H1 (cell line): ENCODE measurements at regions not wholly inside any gene's neighbourhood (a gene's known extent, or its start where the extent isn't known, plus 50 kb on each side); places are given as distances from the start of the nearest gene placed in this dataset.

Source experiments
- CTCF ChIP-seq, 3 experiments: IDR thresholded peaks; 1 replicate in 2 of 3; 2 replicates in 1 of 3; pipeline versions ENCODE4 v1.5.1 to v1.6.1; 2011; ENCODE audit warnings: low read length in 3 of 3, mild to moderate bottlenecking in 3 of 3, inconsistent platforms in 2 of 3, low read depth in 1 of 3, moderate library complexity in 1 of 3; ENCODE audit not compliant: insufficient read depth in 1 of 3; ENCODE audit errors: control extremely low read depth in 1 of 3
- HDAC2 ChIP-seq, 2 experiments: fragments of 300-600 bp in 1 of 2; sonication (generic) in 1 of 2; IDR thresholded peaks; 2 replicates each; pipeline ENCODE4 v1.6.1; 2011 to 2012; ENCODE audit warnings: low read depth in 2 of 2, low read length in 2 of 2, mild to moderate bottlenecking in 2 of 2, moderate library complexity in 2 of 2, borderline replicate concordance in 1 of 2, inconsistent platforms in 1 of 2
- HDAC6 ChIP-seq: IDR thresholded peaks from one replicate; pipeline ENCODE4 v1.7.1; 2012; ENCODE audit warnings: low read depth, mild to moderate bottlenecking, inconsistent platforms, low read length, moderate library complexity
- JUN ChIP-seq: IDR thresholded peaks from 2 replicates; pipeline ENCODE4 v1.6.1; 2011; ENCODE audit warnings: low read depth, mild to moderate bottlenecking, improper control_type of control experiment, low read length
- KDM5A ChIP-seq: fragments of 200-600 bp; IDR thresholded peaks from 2 replicates; pipeline ENCODE4 v1.7.1; 2012; ENCODE audit warnings: mild to moderate bottlenecking, low read length, inconsistent platforms, mixed read lengths
- POLR2A ChIP-seq, 2 experiments: IDR thresholded peaks; 1 replicate in 1 of 2; 2 replicates in 1 of 2; pipeline ENCODE4 v1.6.1; 2011; ENCODE audit warnings: low read depth in 2 of 2, low read length in 2 of 2, mild to moderate bottlenecking in 2 of 2; ENCODE audit errors: control extremely low read depth in 1 of 2
- POLR2AphosphoS5 ChIP-seq: IDR thresholded peaks from 2 replicates; pipeline ENCODE4 v1.6.1; 2011; ENCODE audit warnings: low read depth, low read length
- SP1 ChIP-seq: IDR thresholded peaks from 2 replicates; pipeline ENCODE4 v1.6.1; 2011; ENCODE audit warnings: low read depth, low read length

- TF ChIP-seq JUN (no peak), HDAC6 (no peak), CTCF (IDR thresholded peaks at IDR 0.05; ENCODE audit: control extremely low read depth in 1 of 3, insufficient read depth in 1 of 3, low read depth in 1 of 3, low read length in 3 of 3) (no peak), SP1 (no peak), POLR2AphosphoS5 (no peak), POLR2A (IDR thresholded peaks at IDR 0.05; ENCODE audit: control extremely low read depth in 1 of 2, low read depth in 2 of 2, low read length in 2 of 2) (no peak), HDAC2 (IDR thresholded peaks at IDR 0.05; ENCODE audit: borderline replicate concordance in 1 of 2, low read depth in 2 of 2, low read length in 2 of 2) (no peak), KDM5A (no peak)
Observed at GRCh38 chr1:163983097-163983496, 575.9 kb upstream of the PBX1 start.
